Ramos (cell line): ENCODE measurements at regions not wholly inside any gene's neighbourhood (a gene's known extent, or its start where the extent isn't known, plus 50 kb on each side); places are given as distances from the start of the nearest gene placed in this dataset.
"Not testable (repeated sequence)": the region's sequence is repeated elsewhere in the genome, so short reads cannot be mapped to it uniquely, and the experiment has no call there.

Experiments used
- in situ Hi-C: fragments of 300-500 bp; cut with MboI; formaldehyde crosslinking; loops from one replicate; pipeline ENCODE4 v1.14.3; 2022; ENCODE audit warnings: low sequenced_read_pairs; ENCODE audit not compliant: unreplicated experiment

DNA sequence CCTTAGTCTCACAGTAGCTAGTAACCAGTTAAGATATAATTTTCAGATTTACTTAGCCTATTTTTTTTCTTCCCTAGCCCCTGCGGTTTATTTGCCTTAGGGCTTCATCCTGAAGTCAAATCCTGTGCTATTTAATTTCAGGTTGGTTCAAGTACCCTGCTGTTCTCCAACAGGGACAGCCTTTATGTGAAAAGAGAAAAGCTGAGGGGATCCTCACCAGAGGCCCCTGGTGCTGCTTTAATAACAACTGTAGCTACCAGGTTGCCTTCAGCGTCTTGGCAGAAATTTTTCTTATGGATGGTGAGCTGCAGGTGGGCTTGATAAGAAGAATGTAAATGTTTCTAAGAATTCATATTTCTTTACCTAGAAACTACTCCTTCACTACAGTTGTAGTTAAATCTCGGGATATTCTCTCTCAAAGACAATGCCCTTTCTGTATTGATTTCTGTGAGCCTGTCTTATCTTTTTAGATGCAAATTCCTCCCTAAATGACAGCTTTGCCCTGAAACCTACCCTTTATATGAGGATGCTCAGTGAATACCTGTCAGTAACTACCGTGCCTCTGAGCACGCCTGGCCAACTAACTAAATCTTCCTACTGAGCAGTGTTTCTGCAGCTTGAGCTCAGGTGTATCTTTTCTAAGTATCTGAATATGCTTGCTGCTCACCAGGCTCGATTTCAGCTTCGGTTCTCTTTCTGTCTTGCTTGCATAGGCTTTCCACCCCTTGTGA, 320.5 kb downstream of the MMUT start:
- in situ Hi-C loops: no loop called here

- in situ Hi-C loops: no loop called here
Observed at GRCh38 chr6:49121970-49122369, 341.1 kb downstream of the MMUT start.

DNA sequence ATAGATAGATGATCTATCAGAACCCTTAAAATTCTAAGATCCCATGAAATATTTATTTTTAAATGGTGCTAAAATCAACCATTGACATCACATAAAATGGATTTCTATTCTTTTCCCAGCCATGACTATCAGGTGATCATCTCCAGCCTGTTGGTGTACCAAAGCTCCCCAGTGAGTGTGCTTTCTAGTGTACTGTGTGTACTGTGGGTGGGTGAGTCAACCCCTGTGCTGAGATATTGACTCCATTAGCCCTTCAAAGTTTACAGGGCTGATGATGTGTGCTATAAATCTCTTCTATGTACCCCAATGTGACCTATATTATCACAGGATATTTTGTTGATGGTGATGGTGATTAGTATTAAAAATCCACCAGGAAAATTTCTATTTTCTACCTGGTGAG, 344.6 kb downstream of the MMUT start:
- in situ Hi-C loops: no loop called here

DNA sequence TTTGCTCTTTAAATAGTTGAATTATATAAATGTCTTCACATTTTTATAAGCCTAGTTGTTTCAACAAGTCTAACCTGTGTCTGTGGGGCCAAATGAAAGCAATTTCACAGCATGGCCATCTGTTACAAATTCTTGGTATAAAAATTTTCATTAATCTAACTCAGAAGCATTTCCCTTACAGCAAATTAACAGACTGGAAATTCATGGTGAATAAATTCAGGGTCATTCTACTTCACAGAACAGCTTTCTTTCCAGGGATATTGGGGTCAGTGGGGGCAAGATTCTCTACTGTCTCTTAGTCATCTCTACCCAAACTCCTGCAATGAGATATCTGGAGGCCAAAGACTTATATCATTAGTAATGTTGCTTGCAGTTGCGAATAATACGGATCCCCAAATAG, 352.1 kb downstream of the MMUT start:
- in situ Hi-C loops: no loop called here

DNA sequence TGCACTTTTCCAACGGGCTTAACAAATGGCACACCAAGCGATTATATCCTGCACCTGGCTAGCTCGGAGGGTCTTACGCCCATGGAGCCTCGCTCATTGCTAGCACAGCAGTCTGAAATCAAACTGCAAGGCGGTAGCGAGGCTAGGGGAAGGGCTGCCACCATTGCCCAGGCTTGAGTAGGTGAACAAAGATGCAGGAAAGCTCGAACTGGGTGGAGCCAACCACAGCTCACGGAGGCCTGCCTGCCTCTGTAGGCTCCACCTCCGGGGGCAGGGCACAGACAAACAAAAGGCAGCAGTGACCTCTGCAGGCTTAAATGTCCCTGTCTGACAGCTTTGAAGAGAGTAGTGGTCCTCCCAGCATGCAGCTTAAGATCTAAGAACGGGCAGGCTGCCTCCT, 365.4 kb downstream of the MMUT start:
- in situ Hi-C loops: not testable (repeated sequence)

DNA sequence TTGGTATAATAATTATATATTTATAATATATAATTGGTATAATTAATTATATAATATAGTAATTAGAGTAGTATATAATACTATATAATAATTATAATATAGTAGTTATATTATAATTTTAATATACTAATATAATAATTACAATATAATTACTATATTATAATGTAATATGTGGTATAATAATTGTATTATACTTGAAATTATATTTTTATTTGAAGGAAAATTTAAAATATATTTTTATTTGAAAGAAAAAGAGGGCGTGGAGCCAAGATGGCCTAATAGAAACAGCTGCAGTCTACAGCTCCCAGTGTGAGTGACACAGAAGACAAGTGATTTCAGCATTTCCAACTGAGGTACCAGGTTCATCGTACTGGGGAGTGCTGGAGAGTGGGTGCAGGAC, 365.9 kb downstream of the MMUT start:
- in situ Hi-C loops: no loop called here

- in situ Hi-C loops: no loop called here
Observed at GRCh38 chr6:49088631-49089030, 374.4 kb downstream of the MMUT start.

DNA sequence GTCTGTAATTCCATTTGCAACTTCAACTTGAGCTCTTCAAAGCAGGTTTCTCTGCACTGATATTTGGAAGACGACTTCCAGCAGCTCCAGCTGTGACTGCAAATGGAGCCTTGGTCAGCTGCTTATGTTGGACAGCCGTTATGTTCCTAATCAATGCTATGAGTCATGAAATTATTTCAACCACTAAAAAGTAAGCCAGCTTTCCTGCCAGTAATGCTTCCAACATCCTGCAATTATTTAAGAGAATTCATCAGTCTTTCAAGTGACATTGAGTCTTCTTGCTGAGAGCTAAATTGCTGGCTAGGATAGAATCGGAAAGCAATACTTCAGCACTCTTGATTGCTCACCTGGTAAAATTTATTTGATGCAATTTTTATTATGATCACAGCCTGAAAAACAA, 375.7 kb downstream of the MMUT start:
- in situ Hi-C loops: no loop called here

DNA sequence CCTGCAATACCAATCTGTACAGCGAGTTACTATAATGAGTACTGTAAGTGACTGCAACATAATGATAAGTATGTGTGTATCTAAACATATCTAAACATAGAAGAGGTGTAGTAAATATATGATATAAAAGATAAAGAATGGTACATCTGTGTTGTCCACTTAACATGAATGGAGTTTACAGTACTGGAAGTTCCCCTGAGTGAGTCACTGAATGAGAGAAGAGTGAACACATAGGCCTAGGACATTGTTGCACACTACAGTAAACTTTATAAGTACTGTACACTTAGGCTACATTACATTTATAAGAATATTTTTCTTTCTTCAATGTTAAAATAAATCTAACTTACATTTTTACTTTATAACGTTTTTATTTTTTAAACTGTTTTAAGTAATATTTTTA, 380.4 kb downstream of the MMUT start:
- in situ Hi-C loops: no loop called here

DNA sequence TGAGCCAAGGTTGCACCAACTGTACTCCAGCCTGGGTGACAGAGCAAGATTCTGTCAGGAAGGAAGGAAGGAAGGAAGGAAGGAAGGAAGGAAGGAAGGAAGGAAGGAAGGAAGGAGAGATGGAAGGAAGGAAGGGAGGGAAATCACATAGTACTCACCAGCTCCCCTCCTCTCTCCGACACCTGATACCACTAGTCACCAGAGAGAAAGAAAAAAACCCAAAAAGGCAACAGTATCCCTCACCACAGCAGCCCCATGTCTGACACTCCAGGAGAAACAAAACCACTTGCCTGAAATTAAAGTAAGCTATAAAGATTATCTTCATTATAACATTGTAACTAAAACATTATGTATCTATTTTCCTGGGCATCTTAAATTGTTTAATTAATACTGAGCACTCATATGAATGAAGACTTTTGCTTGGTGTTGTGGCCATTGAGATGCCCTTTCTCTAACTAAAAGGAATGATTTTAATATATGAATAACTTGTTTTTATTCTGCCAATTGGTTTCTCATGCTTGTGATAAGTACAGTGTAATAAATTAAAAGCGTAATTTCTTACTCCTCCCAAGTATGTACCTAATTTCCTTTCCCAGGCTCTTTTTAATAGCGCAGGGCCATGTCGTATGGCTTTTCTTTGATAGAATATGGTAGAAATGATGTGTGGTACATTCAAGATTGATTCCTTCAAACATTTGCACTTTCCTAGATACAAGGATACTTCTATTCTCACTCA, 390.0 kb downstream of the MMUT start:
- in situ Hi-C loops: no loop called here

GRCh38 chr6:49072146-49072545, 390.9 kb downstream of the MMUT start:
- in situ Hi-C loops: no loop called here

- in situ Hi-C loops: no loop called here
Observed at GRCh38 chr6:49070411-49070810, 392.6 kb downstream of the MMUT start.

DNA sequence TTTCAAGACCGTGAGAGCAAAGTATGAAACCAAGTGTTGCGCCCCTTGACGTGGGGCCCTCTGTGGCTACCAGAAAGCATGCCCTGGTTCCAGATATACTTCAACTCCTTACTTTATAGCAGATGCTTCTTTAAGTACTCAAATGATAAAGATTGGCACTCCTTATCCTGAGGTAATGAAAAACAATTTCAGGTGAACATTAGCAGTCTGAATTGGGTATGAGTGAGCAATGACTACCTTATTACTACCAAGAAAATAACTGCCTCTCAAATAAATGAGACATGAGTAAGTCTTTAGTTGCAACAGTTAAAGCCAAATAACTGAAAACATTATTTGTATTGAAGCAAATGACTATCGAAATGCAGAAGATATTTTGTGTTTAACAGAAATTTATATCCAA, 408.7 kb downstream of the MMUT start:
- in situ Hi-C loops: no loop called here

DNA sequence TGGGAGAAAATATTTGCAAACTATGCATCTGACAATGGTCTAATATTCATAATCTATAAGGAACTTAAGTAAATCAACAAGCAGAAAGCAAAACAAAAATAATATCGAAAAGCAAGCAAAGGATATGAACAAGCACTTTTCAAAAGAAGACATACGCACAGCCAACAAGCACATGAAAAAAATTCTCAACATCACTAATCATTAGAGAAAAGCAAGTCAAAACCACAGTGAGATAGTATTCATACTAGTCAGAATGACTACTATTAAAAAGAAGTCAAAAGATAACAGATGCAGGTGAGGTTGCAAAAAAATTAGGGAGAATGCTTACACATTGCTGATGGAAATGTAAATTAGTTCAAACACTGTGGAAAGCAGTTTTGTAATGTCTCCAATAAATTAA, 410.2 kb downstream of the MMUT start:
- in situ Hi-C loops: no loop called here

GRCh38 chr6:49051281-49051680, 411.8 kb downstream of the MMUT start:
- in situ Hi-C loops: no loop called here

- in situ Hi-C loops: no loop called here
Observed at GRCh38 chr6:49050584-49050983, 412.5 kb downstream of the MMUT start.

DNA sequence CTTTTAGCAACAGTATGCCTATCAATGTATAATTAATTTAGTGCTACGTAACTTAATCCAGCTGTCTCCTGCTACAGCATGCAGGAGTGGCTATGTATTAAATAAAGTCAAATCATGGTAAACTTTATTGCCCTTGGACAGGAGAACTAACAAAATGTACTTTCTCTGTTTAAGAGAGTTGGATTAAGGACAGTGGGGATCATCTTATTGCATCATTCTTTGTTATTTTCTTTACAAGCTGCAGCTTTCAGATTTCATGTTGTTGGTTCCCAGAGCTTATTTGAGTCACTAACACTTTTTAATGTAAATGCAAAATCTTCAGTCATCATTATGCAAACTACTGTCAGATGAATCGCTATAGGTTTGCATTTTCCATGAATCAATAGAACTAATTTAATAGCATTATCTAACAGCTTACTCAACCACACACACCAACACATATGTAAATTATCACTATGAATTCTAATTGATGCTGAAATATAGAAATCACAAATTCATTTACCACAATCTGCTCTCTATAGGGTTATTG, 424.7 kb downstream of the MMUT start:
- in situ Hi-C loops: no loop called here

DNA sequence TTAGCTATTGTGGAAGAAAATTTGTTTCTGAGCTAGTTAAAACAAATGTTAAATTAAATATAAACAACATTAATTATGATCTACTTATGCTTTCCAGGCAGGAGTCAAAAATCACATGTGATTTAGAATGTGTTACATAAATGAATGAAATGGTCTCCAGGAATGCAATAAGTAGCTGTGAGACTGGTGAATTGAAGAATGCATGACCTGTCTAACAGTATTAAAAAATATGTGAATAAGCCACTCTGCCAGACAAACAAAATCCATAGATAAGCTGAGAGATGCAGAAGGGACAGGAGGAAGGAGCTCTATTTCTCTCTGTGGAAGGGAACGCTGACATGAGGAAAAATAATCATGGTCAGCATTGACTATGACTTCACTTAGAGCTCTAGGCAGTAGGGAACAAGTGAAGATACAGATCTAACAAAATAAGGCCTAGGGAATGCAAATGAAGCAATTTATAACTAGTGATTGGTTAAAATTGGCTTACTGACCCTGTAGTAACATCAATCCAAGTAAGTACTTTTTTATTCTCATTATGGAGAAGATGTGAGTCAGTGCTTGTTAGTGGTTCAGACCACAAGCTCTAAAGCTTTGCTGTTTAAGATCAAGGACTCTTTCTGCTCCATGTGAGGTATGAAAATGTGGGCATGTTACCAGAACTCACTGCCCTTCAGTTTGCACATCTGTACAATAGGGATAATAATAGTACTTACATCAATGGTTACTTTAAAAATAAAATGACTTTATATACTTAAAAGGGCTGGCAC, 432.6 kb downstream of the MMUT start:
- in situ Hi-C loops: no loop called here

GRCh38 chr6:49027644-49028043, 435.4 kb downstream of the MMUT start:
- in situ Hi-C loops: no loop called here

- in situ Hi-C loops: no loop called here
Observed at GRCh38 chr6:49025273-49026240, 437.5 kb downstream of the MMUT start.
